ENCODE measurements at regions not wholly inside any gene's neighbourhood (a gene's known extent, or its start where the extent isn't known, plus 50 kb on each side); places are given as distances from the start of the nearest gene placed in this dataset.

DNA sequence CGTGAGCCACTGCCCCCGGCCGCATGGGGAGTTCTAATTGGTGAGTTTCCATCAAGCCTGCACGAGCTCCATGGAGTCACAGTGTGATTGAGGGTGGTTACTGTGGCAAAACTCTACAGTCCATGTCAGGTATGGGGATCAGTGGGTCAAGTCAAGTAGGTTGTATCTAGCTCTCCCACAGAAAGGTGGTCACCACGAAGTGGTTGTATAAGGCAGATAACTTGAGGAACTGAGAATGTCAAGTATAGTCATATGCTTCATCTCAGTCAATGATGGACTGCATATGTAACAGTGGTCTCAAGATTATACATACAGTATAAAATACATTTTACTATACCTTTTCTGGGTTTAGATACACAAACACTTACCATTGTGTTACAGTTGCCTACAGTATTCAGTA is 348.6 kb upstream of the ZP4 start:
- Histone ChIP-seq H4K91ac (ENCODE audit: insufficient read length, low read depth, low read length) (no peak overlapping the region), H2BK20ac (ENCODE audit: low read depth, low read length, poor library complexity, severe bottlenecking) (no peak overlapping the region), H3K79me1 (ENCODE audit: insufficient read depth, low read depth, low read length, poor library complexity, severe bottlenecking) (no peaks in the 10 kb centered on the region), H3T11ph (ENCODE audit: low read length) (no peak overlapping the region), H2BK120ac (ENCODE audit: low read depth, low read length, poor library complexity, severe bottlenecking) (no peak overlapping the region), H4K8ac (replicated peaks; ENCODE audit: insufficient read length, low read depth, low read length) (no peak overlapping the region), H3K27ac (ENCODE audit: insufficient read length, low read depth, low read length) (no peak overlapping the region), H3K14ac (ENCODE audit: insufficient read depth, low read length) (no peak overlapping the region), H2AFZ (ENCODE audit: low read length) (no peak overlapping the region), H2BK5ac (ENCODE audit: insufficient read length, low read length) (no peak overlapping the region), H2BK12ac (ENCODE audit: insufficient read length, low read depth, low read length) (no peak overlapping the region), H3K4me2 (ENCODE audit: insufficient read depth, insufficient read length, low read length) (no peak overlapping the region), H3K56ac (ENCODE audit: insufficient read length, low read depth, low read length) (no peak overlapping the region), H3K27me3 (ENCODE audit: insufficient read depth, low read length) (no peaks in the 10 kb centered on the region), H3K23me2 (ENCODE audit: insufficient read length, low read depth, low read length, poor library complexity, severe bottlenecking) (no peaks in the 10 kb centered on the region), H3K23ac (ENCODE audit: insufficient read length, low read depth, low read length) (no peak overlapping the region), H3K18ac (ENCODE audit: insufficient read length, low read depth, low read length) (no peak overlapping the region), H2BK15ac (ENCODE audit: low read depth, low read length) (no peak overlapping the region), H4K20me1 (ENCODE audit: control insufficient read depth, insufficient read depth, insufficient read length) (no peaks in the 10 kb centered on the region), H4K5ac (ENCODE audit: insufficient read length, low read depth, low read length) (no peak overlapping the region), H3K9ac (ENCODE audit: extremely low read depth, insufficient read length, low read length) (no peak overlapping the region), H3K79me2 (ENCODE audit: insufficient read depth, low read length) (no peaks in the 10 kb centered on the region), H3K4me1 (ENCODE audit: insufficient read depth, low read length) (no peaks in the 10 kb centered on the region), H2AK5ac (ENCODE audit: insufficient read length, low read length) (no peak overlapping the region), H3K9me3 (ENCODE audit: control insufficient read depth, low read depth, low read length) (no peaks in the 10 kb centered on the region), H3K4ac (ENCODE audit: low read depth, low read length) (no peak overlapping the region)
- H3K9me3 Mint-ChIP-seq: peaks cover 2 to 4% of the 10 kb centered on the region in 2 experiments; a peak in 2 of 5 replicates
- no peak overlapping the region for H3K27ac Mint-ChIP-seq
- H3K27me3 Mint-ChIP-seq (ENCODE audit: low read depth): no peaks in the 10 kb centered on the region
- no peak for DNase-seq
- TF ChIP-seq, protein P1, sequence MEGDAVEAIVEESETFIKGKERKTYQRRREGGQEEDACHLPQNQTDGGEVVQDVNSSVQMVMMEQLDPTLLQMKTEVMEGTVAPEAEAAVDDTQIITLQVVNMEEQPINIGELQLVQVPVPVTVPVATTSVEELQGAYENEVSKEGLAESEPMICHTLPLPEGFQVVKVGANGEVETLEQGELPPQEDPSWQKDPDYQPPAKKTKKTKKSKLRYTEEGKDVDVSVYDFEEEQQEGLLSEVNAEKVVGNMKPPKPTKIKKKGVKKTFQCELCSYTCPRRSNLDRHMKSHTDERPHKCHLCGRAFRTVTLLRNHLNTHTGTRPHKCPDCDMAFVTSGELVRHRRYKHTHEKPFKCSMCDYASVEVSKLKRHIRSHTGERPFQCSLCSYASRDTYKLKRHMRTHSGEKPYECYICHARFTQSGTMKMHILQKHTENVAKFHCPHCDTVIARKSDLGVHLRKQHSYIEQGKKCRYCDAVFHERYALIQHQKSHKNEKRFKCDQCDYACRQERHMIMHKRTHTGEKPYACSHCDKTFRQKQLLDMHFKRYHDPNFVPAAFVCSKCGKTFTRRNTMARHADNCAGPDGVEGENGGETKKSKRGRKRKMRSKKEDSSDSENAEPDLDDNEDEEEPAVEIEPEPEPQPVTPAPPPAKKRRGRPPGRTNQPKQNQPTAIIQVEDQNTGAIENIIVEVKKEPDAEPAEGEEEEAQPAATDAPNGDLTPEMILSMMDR (conservative IDR thresholded peaks at IDR 0.05): no peak
- no CpG with 5 or more reads among the region's 5 CpGs for WGBS (ENCODE audit: extremely low coverage, insufficient read length, low lambda C conversion rate)
- peaks cover 0 to 4% of the 10 kb centered on the region in 2 experiments; a peak in 1 of 4 replicates for H3K4me1 Mint-ChIP-seq
- no peak overlapping the region for H3K4me3 Mint-ChIP-seq
- peaks cover 0 to 3% (median 0%) of the 10 kb centered on the region in 3 experiments; a peak in 2 of 7 replicates for H3K36me3 Mint-ChIP-seq (ENCODE audit: insufficient read depth in 1 of 3, low read depth in 3 of 3)
